BJ (cell line): ENCODE measurements at regions not wholly inside any gene's neighbourhood (a gene's known extent, or its start where the extent isn't known, plus 50 kb on each side); places are given as distances from the start of the nearest gene placed in this dataset.
"Not testable (repeated sequence)": the region's sequence is repeated elsewhere in the genome, so short reads cannot be mapped to it uniquely, and the experiment has no call there.

Experiments used
- CTCF ChIA-PET: fragments of 350-600 bp; formaldehyde crosslinking; extraction: SDS; loops from one replicate; lab custom pipeline; 2021; ENCODE audit warnings: antibody characterized with exemption, inconsistent platforms; lab: Yijun Ruan, JAX
- POLR2A ChIA-PET: fragments of 300-600 bp; sonication (Branson Sonifier 250); formaldehyde crosslinking; extraction: SDS; loops from one replicate; lab custom pipeline; 2021; ENCODE audit warnings: antibody characterized with exemption; lab: Charles Lee
- DNase-seq: peaks from one replicate; pipeline ENCODE4 v3.0.0-alpha.2; 2011; ENCODE audit warnings: low read depth
- H3K27me3 ChIP-seq: 2 replicates; pipeline ENCODE4 v1.6.0; 2011; ENCODE audit warnings: low read length; ENCODE audit not compliant: control insufficient read depth, insufficient read depth
- H3K36me3 ChIP-seq: 2 replicates; pipeline ENCODE4 v1.5.1; 2011; ENCODE audit warnings: low read length; ENCODE audit not compliant: control insufficient read depth, insufficient read depth
- H3K4me3 ChIP-seq: 2 replicates; pipeline ENCODE4 v1.5.1; 2011; ENCODE audit warnings: low read depth, mild to moderate bottlenecking, control low read depth, low read length
- CTCF ChIP-seq: IDR thresholded peaks from 2 replicates; pipeline ENCODE4 v1.5.1; 2011; ENCODE audit warnings: low read depth, mild to moderate bottlenecking, control low read depth, inconsistent platforms, low read length, moderate library complexity; ENCODE audit not compliant: insufficient read depth

- TF ChIP-seq CTCF: no peak
- no peak for DNase-seq
- no peaks in the 10 kb centered on the region for H3K36me3 ChIP-seq
- H3K4me3 ChIP-seq: no peak overlapping the region
- H3K27me3 ChIP-seq: no peaks in the 10 kb centered on the region
- CTCF ChIA-PET: no interaction called here
- POLR2A ChIA-PET: no interaction called here
These were observed 667.2 kb downstream of the TLE1 start for GRCh38 chr9:81022177-81022576.

GRCh38 chr9:81014945-81015344, 674.4 kb downstream of the TLE1 start:
- POLR2A ChIA-PET, H3K4me3 ChIP-seq, H3K27me3 ChIP-seq, CTCF ChIA-PET, H3K36me3 ChIP-seq, DNase-seq: not testable (repeated sequence)

GRCh38 chr9:81013191-81013590, 676.2 kb downstream of the TLE1 start:
- CTCF ChIA-PET, POLR2A ChIA-PET, H3K27me3 ChIP-seq, H3K4me3 ChIP-seq, DNase-seq, H3K36me3 ChIP-seq: not testable (repeated sequence)

- Histone ChIP-seq H3K36me3 (no peaks in the 10 kb centered on the region), H3K27me3 (no peaks in the 10 kb centered on the region), H3K4me3 (no peak overlapping the region)
- no peak for DNase-seq
- no peak for TF ChIP-seq CTCF
- CTCF ChIA-PET: no interaction called here
- POLR2A ChIA-PET: no interaction called here
These were observed 686.4 kb downstream of the TLE1 start for GRCh38 chr9:81002906-81003305.

GRCh38 chr9:81002242-81002641, 687.1 kb downstream of the TLE1 start:
- no peaks in the 10 kb centered on the region for H3K27me3 ChIP-seq
- CTCF ChIA-PET: no interaction called here
- H3K36me3 ChIP-seq: no peaks in the 10 kb centered on the region
- H3K4me3 ChIP-seq: no peak overlapping the region
- POLR2A ChIA-PET: no interaction called here
- no peak for TF ChIP-seq CTCF
- DNase-seq: no peak

GRCh38 chr9:80995759-80996158, 693.6 kb downstream of the TLE1 start:
- no peaks in the 10 kb centered on the region for H3K36me3 ChIP-seq
- CTCF ChIA-PET: no interaction called here
- POLR2A ChIA-PET: no interaction called here
- peak; percentile 9 for DNase-seq
- TF ChIP-seq CTCF: no peak
- no peaks in the 10 kb centered on the region for H3K27me3 ChIP-seq
- no peak overlapping the region for H3K4me3 ChIP-seq
